RWPE2 (cell line): ENCODE measurements at regions not wholly inside any gene's neighbourhood (a gene's known extent, or its start where the extent isn't known, plus 50 kb on each side); places are given as distances from the start of the nearest gene placed in this dataset.
A peak's percentile ranks its signal among the peaks of the same experiment; 100 is the strongest.

Source experiments
- ATAC-seq: fragments of 200-7000 bp; cut with Tn5 transposase; 3 replicates; pipeline ENCODE4 v1.9.1; 2021; ENCODE audit warnings: low read depth
- DNase-seq: peaks from one replicate; pipeline ENCODE4 v3.0.0-alpha.2; 2020; ENCODE audit warnings: low spot score
- H3K27ac ChIP-seq: fragments of 450-650 bp; 2 replicates; pipeline ENCODE4 v1.5.1; 2017; ENCODE audit warnings: mild to moderate bottlenecking; ENCODE audit not compliant: poor library complexity, severe bottlenecking
- H3K27me3 ChIP-seq: fragments of 250-450 bp; sonication (Bioruptor Pico); 2 replicates; pipeline ENCODE4 v1.5.1; 2021; ENCODE audit warnings: mild to moderate bottlenecking, moderate library complexity; ENCODE audit not compliant: insufficient read depth, poor library complexity, severe bottlenecking
- H3K36me3 ChIP-seq: fragments of 250-450 bp; sonication (Bioruptor Pico); 2 replicates; pipeline ENCODE4 v1.5.1; 2020; ENCODE audit warnings: low read depth, mild to moderate bottlenecking, moderate library complexity
- H3K4me1 ChIP-seq: fragments of 250-450 bp; sonication (Bioruptor Pico); 2 replicates; pipeline ENCODE4 v1.5.1; 2021; ENCODE audit warnings: mild to moderate bottlenecking, moderate library complexity; ENCODE audit not compliant: insufficient read depth, poor library complexity, severe bottlenecking
- H3K4me3 ChIP-seq: fragments of 250-450 bp; sonication (Bioruptor Pico); 2 replicates; pipeline ENCODE4 v1.5.1; 2021; ENCODE audit warnings: mild to moderate bottlenecking, moderate library complexity; ENCODE audit not compliant: severe bottlenecking
- H3K9me3 ChIP-seq: fragments of 250-450 bp; sonication (Bioruptor Pico); 2 replicates; pipeline ENCODE4 v1.5.1; 2021; ENCODE audit warnings: mild to moderate bottlenecking, moderate library complexity; ENCODE audit not compliant: severe bottlenecking
- CTCF ChIP-seq: fragments of 450-650 bp; IDR thresholded peaks from one replicate; pipeline ENCODE4 v1.5.1; 2017; ENCODE audit warnings: mild to moderate bottlenecking, moderate library complexity; ENCODE audit not compliant: poor library complexity, severe bottlenecking

GRCh38 chr17:13320046-13320785 lies 281.5 kb downstream of the HS3ST3A1 start:
- no peaks in the 10 kb centered on the region for H3K4me1 ChIP-seq
- no peaks in the 10 kb centered on the region for H3K9me3 ChIP-seq
- no peak for ATAC-seq
- H3K36me3 ChIP-seq = no peaks in the 10 kb centered on the region
- H3K27ac ChIP-seq = no peak overlapping the region
- DNase-seq = no peak
- no peak for TF ChIP-seq CTCF
- no peak overlapping the region for H3K4me3 ChIP-seq
- H3K27me3 ChIP-seq = no peaks in the 10 kb centered on the region

- no peaks in the 10 kb centered on the region for H3K36me3 ChIP-seq
- TF ChIP-seq CTCF = no peak
- no peak overlapping the region for H3K4me3 ChIP-seq
Measured at GRCh38 chr17:13316657-13317056, 285.1 kb downstream of the HS3ST3A1 start.

GRCh38 chr17:13311306-13311705 lies 290.4 kb downstream of the HS3ST3A1 start:
- no peak for TF ChIP-seq CTCF
- ATAC-seq (no peak), DNase-seq (no peak)
- H3K4me1 ChIP-seq = no peaks in the 10 kb centered on the region
- H3K27ac ChIP-seq = no peak overlapping the region
- no peaks in the 10 kb centered on the region for H3K27me3 ChIP-seq
- H3K4me3 ChIP-seq = no peak overlapping the region
- no peaks in the 10 kb centered on the region for H3K36me3 ChIP-seq
- H3K9me3 ChIP-seq = no peaks in the 10 kb centered on the region

More at GRCh38 chr17:13316657-13317056, 285.1 kb downstream of the HS3ST3A1 start:
- Histone ChIP-seq H3K4me1 (no peaks in the 10 kb centered on the region), H3K9me3 (no peaks in the 10 kb centered on the region), H3K27me3 (no peaks in the 10 kb centered on the region), H3K27ac (no peak overlapping the region)
- DNase-seq (no peak), ATAC-seq (no peak)

- H3K9me3 ChIP-seq = no peaks in the 10 kb centered on the region
- no peak overlapping the region for H3K4me3 ChIP-seq
- no peaks in the 10 kb centered on the region for H3K36me3 ChIP-seq
- no peak overlapping the region for H3K27ac ChIP-seq
- no peaks in the 10 kb centered on the region for H3K4me1 ChIP-seq
- DNase-seq = no peak
- TF ChIP-seq CTCF = no peak
- ATAC-seq = no peak
- H3K27me3 ChIP-seq = no peaks in the 10 kb centered on the region
Measured at GRCh38 chr17:13310858-13311257, 290.9 kb downstream of the HS3ST3A1 start.

GRCh38 chr17:13306310-13306962 lies 288.6 kb upstream of the ELAC2 start:
- TF ChIP-seq CTCF = peak; percentile 60

More at GRCh38 chr17:13306310-13306962, 288.6 kb upstream of the ELAC2 start:
- Histone ChIP-seq H3K36me3 (no peaks in the 10 kb centered on the region), H3K4me1 (no peaks in the 10 kb centered on the region), H3K9me3 (no peaks in the 10 kb centered on the region), H3K27me3 (no peaks in the 10 kb centered on the region), H3K27ac (no peak overlapping the region), H3K4me3 (no peak overlapping the region)
- DNase-seq = no peak
- ATAC-seq = peak; percentile 70
